GM18507 (cell line): ENCODE measurements at regions not wholly inside any gene's neighbourhood (a gene's known extent, or its start where the extent isn't known, plus 50 kb on each side); places are given as distances from the start of the nearest gene placed in this dataset.

Source experiments
- DNase-seq: peaks from one replicate; pipeline ENCODE4 v3.0.0; 2011; ENCODE audit warnings: low read depth; ENCODE audit not compliant: insufficient read length; ENCODE audit errors: extremely low spot score
- FAIRE-seq: peaks from 2 replicates; lab custom pipeline; 2011; peaks lifted over from hg19 to GRCh38; lab: Jason Lieb, UNC

DNA sequence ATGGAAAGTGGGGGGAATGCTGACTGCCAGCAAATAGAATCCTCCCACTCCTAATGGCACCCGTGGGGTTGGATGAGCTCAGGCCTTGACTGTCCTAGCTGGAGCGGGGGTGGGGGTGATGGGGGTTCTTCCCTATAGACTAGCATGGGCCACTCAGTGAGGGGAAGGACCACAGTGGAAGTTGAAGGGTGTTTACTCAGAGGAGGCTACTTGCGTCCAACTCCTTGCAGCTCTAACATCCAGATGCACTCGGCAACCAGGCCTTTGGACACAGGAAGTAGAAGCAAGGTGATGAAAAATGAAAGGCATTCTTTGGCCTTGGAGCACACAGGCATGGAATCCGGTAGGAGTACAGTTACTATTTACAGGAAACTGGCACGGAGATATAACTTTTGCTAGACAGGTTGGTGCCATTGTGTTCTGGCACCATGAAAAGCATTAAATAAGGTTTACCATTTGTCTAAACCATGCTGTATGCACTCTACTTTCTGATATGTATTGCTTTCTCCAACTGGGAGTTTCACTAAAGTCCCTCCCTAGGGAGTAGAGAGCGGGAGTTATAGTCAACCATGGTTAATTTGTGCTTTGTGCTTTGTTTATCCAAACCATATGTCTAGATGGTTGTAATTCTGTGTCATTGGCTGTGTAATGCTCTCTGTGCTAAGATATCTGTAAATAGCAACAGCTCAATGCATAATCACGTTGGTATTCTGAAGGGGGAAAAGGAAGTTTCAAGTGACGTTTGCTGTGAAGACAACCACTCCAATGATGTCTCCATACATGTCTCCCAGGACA is 125.3 kb downstream of the TSHZ3 start:
- FAIRE-seq (no peak), DNase-seq (no peak)

- DNase-seq: no peak
- FAIRE-seq: no peak
Measured at GRCh38 chr19:31220540-31220939, 128.7 kb downstream of the TSHZ3 start.

DNA sequence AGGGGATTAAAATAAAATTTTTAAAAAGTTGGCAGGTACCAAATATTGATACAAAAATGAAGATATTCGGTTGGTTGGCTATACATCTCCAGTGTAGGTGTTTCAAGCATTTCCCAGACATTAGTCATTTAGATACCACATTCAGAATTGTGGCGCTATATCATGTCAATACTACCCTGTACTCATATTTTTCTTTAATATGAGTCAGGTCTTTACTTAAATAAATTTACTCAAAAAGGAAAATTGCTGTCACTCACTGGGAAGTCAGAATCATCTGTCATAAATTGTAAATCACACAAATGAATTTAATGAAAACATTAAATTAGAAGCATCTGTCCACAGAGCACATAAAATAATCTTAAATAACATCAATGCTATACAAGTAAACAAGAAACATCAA is 134.2 kb downstream of the TSHZ3 start:
- no peak for FAIRE-seq
- DNase-seq: no peak

GRCh38 chr19:31214086-31214485 is 135.2 kb downstream of the TSHZ3 start:
- FAIRE-seq (no peak), DNase-seq (no peak)

- no peak for DNase-seq
- FAIRE-seq: no peak
Measured at GRCh38 chr19:31211088-31211487, 138.1 kb downstream of the TSHZ3 start.

DNA sequence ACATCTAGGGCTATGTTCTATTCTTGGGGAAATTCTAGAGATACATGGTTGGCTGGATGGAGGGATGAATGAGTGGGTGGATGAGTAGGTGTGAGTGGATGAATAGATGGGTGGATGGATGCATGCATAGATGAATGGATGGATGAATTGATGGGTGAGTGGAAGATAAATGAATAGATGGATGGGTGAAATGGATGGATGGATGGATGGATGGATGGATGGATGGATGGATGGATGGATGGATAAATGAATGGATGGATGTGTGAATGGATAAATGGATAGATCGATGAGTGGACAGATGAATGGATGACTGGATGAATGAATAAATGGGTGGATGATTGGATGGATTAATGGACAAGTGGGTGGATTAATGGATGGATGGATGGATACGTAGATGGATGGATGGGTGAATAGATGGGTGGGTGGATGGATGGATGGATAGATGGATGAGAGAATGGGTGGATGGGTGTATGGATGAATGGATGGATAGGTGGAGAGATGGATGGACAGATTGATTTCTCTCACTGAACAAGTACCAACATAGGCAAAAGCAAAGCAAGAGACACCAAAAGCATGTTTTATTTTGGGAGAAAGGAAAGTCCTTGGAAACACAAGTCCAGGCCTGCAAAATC is 143.2 kb downstream of the TSHZ3 start:
- FAIRE-seq (no peak), DNase-seq (no peak)

- FAIRE-seq: no peak
- DNase-seq: no peak
Measured at GRCh38 chr19:31204115-31204514, 145.1 kb downstream of the TSHZ3 start.

DNA sequence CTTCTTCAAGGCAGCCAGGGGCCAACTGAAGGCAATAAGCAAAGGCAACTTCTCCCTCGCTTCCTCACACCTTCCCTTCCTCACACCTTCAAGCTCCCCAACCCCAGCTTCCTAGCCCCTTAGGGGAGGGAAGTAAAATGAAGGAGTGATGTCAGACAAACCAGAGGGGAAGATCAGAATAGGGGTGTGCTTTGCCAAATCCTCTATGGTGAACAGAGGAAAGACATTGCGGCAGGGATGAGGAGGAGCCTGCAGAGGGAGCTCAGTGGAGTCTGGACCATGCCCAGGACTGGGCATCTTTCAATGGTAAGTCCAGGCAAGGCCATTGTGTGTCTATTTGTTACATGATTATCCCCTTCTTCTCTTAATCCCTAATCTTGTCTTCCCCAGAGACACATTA is 164.0 kb downstream of the TSHZ3 start:
- FAIRE-seq (no peak), DNase-seq (no peak)

GRCh38 chr19:31181535-31181934 is 167.7 kb downstream of the TSHZ3 start:
- DNase-seq (no peak), FAIRE-seq (no peak)

DNA sequence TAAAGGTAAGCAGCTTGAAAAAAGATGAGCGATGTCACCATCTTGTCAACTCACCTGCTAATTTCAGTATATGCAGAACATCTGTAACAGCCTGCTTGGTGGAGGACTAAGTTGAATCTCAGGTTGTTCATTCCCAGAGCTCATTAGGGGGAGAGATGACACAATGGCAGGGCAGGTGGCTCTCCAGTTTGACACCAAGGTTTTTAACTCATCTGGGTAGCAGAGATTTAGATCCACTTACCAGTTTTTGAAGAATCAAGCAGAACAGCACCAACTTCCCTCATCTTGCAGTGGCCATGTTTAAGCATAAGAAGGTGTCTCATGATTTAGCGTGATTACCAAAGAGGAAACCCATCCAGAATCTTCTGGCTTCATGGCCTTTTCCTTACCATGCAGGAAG is 168.3 kb downstream of the TSHZ3 start:
- no peak for DNase-seq
- no peak for FAIRE-seq

DNA sequence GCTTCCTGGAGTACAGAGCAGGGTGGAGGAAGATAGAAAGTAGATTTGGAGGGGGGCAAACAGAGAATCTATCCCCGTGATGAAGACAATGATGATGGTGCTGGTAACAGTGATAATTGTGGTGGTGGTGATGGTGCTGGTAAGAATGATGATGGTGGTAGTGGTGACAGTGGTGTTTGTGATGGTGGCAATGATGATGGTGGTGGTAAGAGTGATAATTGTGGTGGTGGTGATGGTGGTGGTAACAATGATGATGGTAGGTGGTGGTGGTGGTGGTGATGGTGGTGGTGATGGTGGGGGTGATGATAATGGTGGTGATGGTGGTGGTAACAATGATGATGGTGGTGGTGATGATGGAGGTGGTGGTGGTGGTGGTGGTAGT is 169.8 kb downstream of the TSHZ3 start:
- DNase-seq: no peak
- FAIRE-seq: no peak

GRCh38 chr19:31178833-31179470 is 170.3 kb downstream of the TSHZ3 start:
- DNase-seq (no peak), FAIRE-seq (no peak)

DNA sequence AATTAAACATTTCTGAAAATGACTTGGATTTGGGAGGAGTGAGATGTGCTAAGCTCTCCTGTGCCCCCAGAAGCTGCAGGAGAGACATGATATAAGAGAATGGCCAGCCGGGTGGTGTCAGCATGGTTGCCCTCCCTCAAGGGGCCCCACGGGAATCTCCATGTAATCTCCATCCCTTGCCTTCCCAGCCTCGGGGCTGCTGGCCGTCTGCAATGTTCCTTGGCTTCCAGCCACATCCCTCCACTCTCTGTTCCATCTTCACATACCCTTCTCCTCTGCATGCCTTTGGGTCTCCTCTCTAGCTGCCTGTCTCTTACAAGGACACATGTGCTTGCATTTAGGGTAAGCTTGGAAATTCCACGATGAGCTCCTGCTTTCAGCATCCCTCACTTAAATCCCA is 172.0 kb downstream of the TSHZ3 start:
- FAIRE-seq (no peak), DNase-seq (no peak)

- FAIRE-seq (no peak), DNase-seq (no peak)
Measured at GRCh38 chr19:31175564-31176348, 173.5 kb downstream of the TSHZ3 start.

GRCh38 chr19:31174948-31175347 is 174.3 kb downstream of the TSHZ3 start:
- FAIRE-seq: no peak
- DNase-seq: no peak

GRCh38 chr19:31173991-31174390 is 175.2 kb downstream of the TSHZ3 start:
- DNase-seq (no peak), FAIRE-seq (no peak)

DNA sequence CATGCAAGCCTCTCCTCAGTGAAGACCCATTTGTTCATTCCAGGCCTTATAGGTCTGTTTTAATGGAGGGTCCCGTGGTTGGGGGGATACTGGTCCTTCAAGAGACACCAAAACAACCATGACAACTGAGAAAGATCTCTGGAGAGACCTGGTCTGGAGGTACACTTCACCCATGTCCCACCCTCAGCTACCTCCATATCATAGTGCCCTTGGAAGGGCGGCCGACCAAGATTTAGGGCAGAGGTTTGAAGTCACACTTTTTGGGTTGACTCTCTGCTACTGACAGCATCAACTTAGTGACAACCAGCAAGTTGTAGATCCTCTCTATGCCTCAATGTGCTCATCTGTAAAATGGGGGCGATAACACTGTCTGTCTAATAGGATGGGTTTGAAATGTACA is 177.3 kb downstream of the TSHZ3 start:
- no peak for FAIRE-seq
- no peak for DNase-seq

GRCh38 chr19:31170046-31170445 is 179.2 kb downstream of the TSHZ3 start:
- no peak for DNase-seq
- no peak for FAIRE-seq

DNA sequence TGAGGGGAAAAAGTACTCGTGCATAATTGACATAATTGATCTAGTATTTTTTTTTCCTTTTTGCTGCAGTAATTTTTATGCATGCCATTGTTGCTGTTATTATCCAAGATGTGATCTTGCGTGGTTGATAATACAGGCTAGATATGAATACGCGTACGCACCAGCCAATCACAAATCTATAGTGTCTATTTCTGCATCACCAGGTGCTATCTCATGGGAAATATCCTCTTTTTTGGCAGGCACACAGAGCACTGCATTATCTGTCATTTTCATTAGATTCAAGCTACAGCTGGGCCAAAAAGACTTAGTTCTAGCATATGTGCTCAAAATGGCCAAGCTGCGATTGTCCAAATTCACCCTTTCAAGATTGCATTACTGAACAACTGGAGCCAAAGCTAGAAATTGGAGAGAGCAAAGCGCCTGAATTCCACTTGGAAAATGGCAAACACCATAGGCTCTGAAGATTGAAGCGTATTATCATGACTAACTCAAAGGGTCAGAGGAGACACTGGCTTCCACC is 181.1 kb downstream of the TSHZ3 start:
- DNase-seq: no peak
- FAIRE-seq: no peak

- no peak for FAIRE-seq
- no peak for DNase-seq
Measured at GRCh38 chr19:31167690-31168089, 181.5 kb downstream of the TSHZ3 start.
